ENCODE measurements at regions not wholly inside any gene's neighbourhood (a gene's known extent, or its start where the extent isn't known, plus 50 kb on each side); places are given as distances from the start of the nearest gene placed in this dataset.

DNA sequence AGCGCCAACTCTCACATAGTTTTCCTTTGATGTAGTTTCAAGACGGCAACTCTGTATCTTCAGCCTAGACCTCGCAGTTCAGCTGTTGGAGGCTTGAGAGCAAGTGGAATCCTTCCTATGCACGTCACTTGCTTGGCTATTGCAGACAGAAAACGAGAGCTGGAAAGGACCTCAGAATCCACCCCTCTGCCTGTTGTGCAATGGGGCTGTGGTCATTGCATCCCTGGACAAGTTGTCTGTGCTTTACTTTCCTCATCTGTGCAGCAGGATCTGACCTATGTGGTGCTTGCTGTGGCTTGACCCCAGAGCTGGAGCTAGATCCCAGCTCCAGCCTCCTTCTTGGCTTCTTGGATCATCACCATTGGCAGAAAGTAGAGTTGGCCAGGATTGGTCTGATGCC, 50.0 kb upstream of the IGSF21 start (continued):
- TF ChIP-seq EP300 (IDR thresholded peaks at IDR 0.05; ENCODE audit: borderline replicate concordance in 1 of 2, low read depth in 2 of 2, low read length in 2 of 2) (no peak), SUZ12 (IDR thresholded peaks at IDR 0.05; ENCODE audit: low read length) (no peak)
